ENCODE measurements at regions not wholly inside any gene's neighbourhood (a gene's known extent, or its start where the extent isn't known, plus 50 kb on each side); places are given as distances from the start of the nearest gene placed in this dataset.

DNA sequence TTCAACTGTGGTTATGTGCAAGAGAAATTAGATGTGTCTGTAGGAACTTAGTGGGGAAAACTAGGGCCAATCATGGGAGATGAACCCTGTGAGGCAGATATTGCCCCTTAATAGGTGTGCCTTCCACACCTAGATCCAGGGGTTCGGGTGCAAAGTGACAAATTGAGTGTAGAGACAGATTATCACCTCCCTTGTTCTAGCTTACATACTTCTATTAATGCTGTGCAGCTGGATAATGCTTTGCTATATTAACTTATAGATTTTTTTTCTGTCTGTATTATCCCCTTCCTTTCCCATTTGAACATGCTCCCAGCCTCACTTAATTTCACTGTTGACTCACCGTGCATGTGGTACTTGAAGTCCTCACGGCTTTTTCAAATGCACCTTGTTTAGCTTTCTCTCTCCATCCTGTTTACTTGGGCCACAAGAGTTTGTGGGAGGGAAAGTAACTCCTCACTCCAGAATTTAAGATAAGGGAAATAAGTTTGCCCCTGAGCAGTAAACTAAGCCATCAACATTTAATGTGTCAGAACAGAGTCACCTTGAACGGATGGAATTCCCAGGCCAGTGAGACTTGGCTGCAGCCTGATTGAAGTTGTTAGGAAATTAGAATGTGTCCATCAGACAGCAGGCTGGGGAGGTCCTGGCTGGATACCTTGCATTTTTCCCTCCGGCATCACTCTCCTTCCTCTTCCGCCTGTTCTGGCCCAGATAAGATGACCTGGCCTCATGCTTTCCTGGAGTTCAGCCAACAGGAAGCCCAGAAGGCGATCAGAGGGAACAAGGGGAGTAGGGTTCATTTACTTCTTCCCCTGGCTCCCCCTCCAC is 478.4 kb downstream of the BCOR start:
- TF ChIP-seq ZC3H11A (IDR thresholded peaks at IDR 0.05; ENCODE audit: low read depth, low read length), result no peak
- TF ChIP-seq ZNF217 (CRISPR knock-in tag; IDR thresholded peaks at IDR 0.05), result no peak
- TF ChIP-seq ETV6 (IDR thresholded peaks at IDR 0.05; ENCODE audit: borderline replicate concordance in 1 of 2, low read depth in 2 of 2, low read length in 1 of 2), result peak in 1 of 2 experiments; percentile 63; a peak in 1 of 4 replicates
- TF ChIP-seq ETV6 (CRISPR knock-in tag; IDR thresholded peaks at IDR 0.05; ENCODE audit: borderline replicate concordance), result no peak
- TF ChIP-seq, protein P1, sequence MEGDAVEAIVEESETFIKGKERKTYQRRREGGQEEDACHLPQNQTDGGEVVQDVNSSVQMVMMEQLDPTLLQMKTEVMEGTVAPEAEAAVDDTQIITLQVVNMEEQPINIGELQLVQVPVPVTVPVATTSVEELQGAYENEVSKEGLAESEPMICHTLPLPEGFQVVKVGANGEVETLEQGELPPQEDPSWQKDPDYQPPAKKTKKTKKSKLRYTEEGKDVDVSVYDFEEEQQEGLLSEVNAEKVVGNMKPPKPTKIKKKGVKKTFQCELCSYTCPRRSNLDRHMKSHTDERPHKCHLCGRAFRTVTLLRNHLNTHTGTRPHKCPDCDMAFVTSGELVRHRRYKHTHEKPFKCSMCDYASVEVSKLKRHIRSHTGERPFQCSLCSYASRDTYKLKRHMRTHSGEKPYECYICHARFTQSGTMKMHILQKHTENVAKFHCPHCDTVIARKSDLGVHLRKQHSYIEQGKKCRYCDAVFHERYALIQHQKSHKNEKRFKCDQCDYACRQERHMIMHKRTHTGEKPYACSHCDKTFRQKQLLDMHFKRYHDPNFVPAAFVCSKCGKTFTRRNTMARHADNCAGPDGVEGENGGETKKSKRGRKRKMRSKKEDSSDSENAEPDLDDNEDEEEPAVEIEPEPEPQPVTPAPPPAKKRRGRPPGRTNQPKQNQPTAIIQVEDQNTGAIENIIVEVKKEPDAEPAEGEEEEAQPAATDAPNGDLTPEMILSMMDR (IDR thresholded peaks at IDR 0.05 in 2 of 3, conservative IDR thresholded peaks at IDR 0.05 in 1 of 3; ENCODE audit: insufficient read depth in 2 of 3, low read depth in 1 of 3, low read length in 3 of 3), result no peak
- no peak for TF ChIP-seq NCOA2 (IDR thresholded peaks at IDR 0.05; ENCODE audit: partially characterized antibody in 2 of 2)
- no peak for TF ChIP-seq HDAC6 (IDR thresholded peaks at IDR 0.05; ENCODE audit: low read depth, low read length)
- TF ChIP-seq FOXK2 (conservative IDR thresholded peaks at IDR 0.05 in 1 of 2, IDR thresholded peaks at IDR 0.05 in 1 of 2; ENCODE audit: low read depth in 2 of 2), result no peak
